Thyroid gland (tissue), 4 donors: ENCODE measurements at regions not wholly inside any gene's neighbourhood (a gene's known extent, or its start where the extent isn't known, plus 50 kb on each side); places are given as distances from the start of the nearest gene placed in this dataset.

Source experiments
- CTCF ChIP-seq, 6 experiments: fragments of 200-600 bp in 3 of 6; fragments of 450-650 bp in 3 of 6; sonication (generic) in 3 of 6; IDR thresholded peaks; one replicate each; pipeline ENCODE4 v1.5.1; 2016 to 2019; ENCODE audit warnings: antibody characterized with exemption in 6 of 6, mild to moderate bottlenecking in 2 of 6, inconsistent platforms in 1 of 6, moderate library complexity in 1 of 6
- POLR2A ChIP-seq, 2 donors: fragments of 450-650 bp; IDR thresholded peaks; one replicate each; pipeline ENCODE4 v1.6.1; 2017; ENCODE audit warnings: antibody characterized with exemption in 2 of 2, mild to moderate bottlenecking in 2 of 2, moderate library complexity in 1 of 2

- TF ChIP-seq POLR2A (IDR thresholded peaks at IDR 0.05) (no peak), CTCF (IDR thresholded peaks at IDR 0.05) (no peak)
Measured at GRCh38 chrX:43096830-43097229, 318.9 kb upstream of the PPP1R2C start.
